GM18868 (cell line): ENCODE measurements at regions not wholly inside any gene's neighbourhood (a gene's known extent, or its start where the extent isn't known, plus 50 kb on each side); places are given as distances from the start of the nearest gene placed in this dataset.

Experiments
- ATAC-seq: cut with Tn5 transposase; IDR thresholded peaks from one replicate; pipeline ENCODE4 v1.9.1; 2021; ENCODE audit warnings: mild to moderate bottlenecking, moderate library complexity; ENCODE audit not compliant: unreplicated experiment

- no peak for ATAC-seq
Measured at GRCh38 chrX:39907964-39908661, 189.6 kb downstream of the BCOR start.

GRCh38 chrX:39909996-39910395 lies 187.8 kb downstream of the BCOR start:
- ATAC-seq = no peak

GRCh38 chrX:39910651-39911050 lies 187.1 kb downstream of the BCOR start:
- no peak for ATAC-seq

- no peak for ATAC-seq
Measured at GRCh38 chrX:39911278-39911897, 186.4 kb downstream of the BCOR start.

- no peak for ATAC-seq
Measured at GRCh38 chrX:39912126-39912525, 185.6 kb downstream of the BCOR start.

- no peak for ATAC-seq
Measured at GRCh38 chrX:39915081-39915480, 182.7 kb downstream of the BCOR start.

- no peak for ATAC-seq
Measured at GRCh38 chrX:39915596-39915995, 182.2 kb downstream of the BCOR start.

GRCh38 chrX:39921838-39922237 lies 175.9 kb downstream of the BCOR start:
- no peak for ATAC-seq

- ATAC-seq = no peak
Measured at GRCh38 chrX:39922488-39922887, 175.3 kb downstream of the BCOR start.

- ATAC-seq = no peak
Measured at GRCh38 chrX:39922926-39923325, 174.8 kb downstream of the BCOR start.

GRCh38 chrX:39927380-39927779 lies 170.4 kb downstream of the BCOR start:
- ATAC-seq = no peak

GRCh38 chrX:39928704-39929378 lies 168.9 kb downstream of the BCOR start:
- ATAC-seq = no peak

- no peak for ATAC-seq
Measured at GRCh38 chrX:39929379-39930025, 168.3 kb downstream of the BCOR start.

GRCh38 chrX:39930786-39931528 lies 166.8 kb downstream of the BCOR start:
- no peak for ATAC-seq

GRCh38 chrX:39931529-39932282 lies 166.1 kb downstream of the BCOR start:
- no peak for ATAC-seq

- no peak for ATAC-seq
Measured at GRCh38 chrX:39935411-39936064, 162.2 kb downstream of the BCOR start.

- ATAC-seq = peak; percentile 78
Measured at GRCh38 chrX:39936886-39937770, 160.6 kb downstream of the BCOR start.

- ATAC-seq = no peak
Measured at GRCh38 chrX:39938466-39938865, 159.3 kb downstream of the BCOR start.

- no peak for ATAC-seq
Measured at GRCh38 chrX:39939678-39940077, 158.1 kb downstream of the BCOR start.
